Naive thymus-derived CD8-positive, alpha-beta T cell (primary cell): ENCODE measurements at regions not wholly inside any gene's neighbourhood (a gene's known extent, or its start where the extent isn't known, plus 50 kb on each side); places are given as distances from the start of the nearest gene placed in this dataset.
"Not testable (repeated sequence)": the region's sequence is repeated elsewhere in the genome, so short reads cannot be mapped to it uniquely, and the experiment has no call there.

Experiments
- ATAC-seq, 2 donors: fragments of 150-1000 bp; cut with Tn5 transposase in 1 of 2; sonication (Bioruptor Pico), chemical (Tn5 transposase) in 1 of 2; 1 replicate in 1 of 2; 2 replicates in 1 of 2; pipeline ENCODE4 v1.10.0; 2021; ENCODE audit warnings: mild to moderate bottlenecking in 2 of 2, moderate library complexity in 2 of 2
- POLR2A ChIA-PET: fragments of 350-600 bp; sonication (Branson Sonifier 250); formaldehyde crosslinking; loops from one replicate; lab custom pipeline; 2021; ENCODE audit warnings: antibody characterized with exemption; lab: Charles Lee
- DNase-seq, 10 donors: peaks; one replicate each; pipeline versions ENCODE4 v3.0.0 to v3.0.0-alpha.2; 2020 to 2022
- H3K27ac Mint-ChIP-seq, 10 donors: one replicate each; pipeline ENCODE4 v1.8.0; 2020 to 2022; ENCODE audit warnings: mild to moderate bottlenecking in 10 of 10, mixed read lengths in 10 of 10, moderate library complexity in 4 of 10, inconsistent platforms in 1 of 10
- H3K27me3 Mint-ChIP-seq, 5 donors: one replicate each; pipeline ENCODE4 v1.8.0; 2021 to 2022; ENCODE audit warnings: mixed read lengths in 5 of 5
- H3K36me3 Mint-ChIP-seq, 3 donors: one replicate each; pipeline ENCODE4 v1.8.0; 2020 to 2022; ENCODE audit warnings: mixed read lengths in 3 of 3, mild to moderate bottlenecking in 2 of 3, inconsistent platforms in 1 of 3
- H3K4me1 Mint-ChIP-seq, 4 donors: one replicate each; pipeline ENCODE4 v1.8.0; 2021 to 2022; ENCODE audit warnings: mixed read lengths in 4 of 4
- H3K4me3 Mint-ChIP-seq, 10 donors: one replicate each; pipeline ENCODE4 v1.8.0; 2020 to 2022; ENCODE audit warnings: mild to moderate bottlenecking in 10 of 10, mixed read lengths in 10 of 10, moderate library complexity in 6 of 10, inconsistent platforms in 1 of 10
- H3K9me3 Mint-ChIP-seq, 9 donors: one replicate each; pipeline ENCODE4 v1.8.0; 2020 to 2022; ENCODE audit warnings: mixed read lengths in 9 of 9, mild to moderate bottlenecking in 3 of 9, inconsistent platforms in 1 of 9, moderate library complexity in 1 of 9

GRCh38 chr7:10507032-10507431 lies 466.6 kb upstream of the PHF14 start:
- POLR2A ChIA-PET = no interaction called here
- DNase-seq (no peak), ATAC-seq (no peak)
- peaks cover 2 to 31% (median 10%) of the 10 kb centered on the region in 9 donors for H3K9me3 Mint-ChIP-seq
- no peak overlapping the region for H3K27ac Mint-ChIP-seq
- H3K4me1 Mint-ChIP-seq = no peaks in the 10 kb centered on the region
- peaks cover 0 to under 1% (median 0%) of the 10 kb centered on the region in 5 donors for H3K27me3 Mint-ChIP-seq
- no peaks in the 10 kb centered on the region for H3K36me3 Mint-ChIP-seq
- no peak overlapping the region for H3K4me3 Mint-ChIP-seq

GRCh38 chr7:10521306-10521705 lies 452.4 kb upstream of the PHF14 start:
- DNase-seq (no peak), ATAC-seq (no peak)
- POLR2A ChIA-PET = no interaction called here
- Mint-ChIP-seq H3K4me1 (no peaks in the 10 kb centered on the region), H3K27ac (no peak overlapping the region), H3K4me3 (no peak overlapping the region), H3K9me3 (peaks cover 0 to 6% (median 0%) of the 10 kb centered on the region in 9 donors), H3K36me3 (no peaks in the 10 kb centered on the region), H3K27me3 (peaks cover 0 to 2% (median 0%) of the 10 kb centered on the region in 5 donors)

GRCh38 chr7:10533429-10533828 lies 440.2 kb upstream of the PHF14 start:
- H3K4me3 Mint-ChIP-seq, H3K36me3 Mint-ChIP-seq, H3K27ac Mint-ChIP-seq, ATAC-seq, H3K27me3 Mint-ChIP-seq, H3K4me1 Mint-ChIP-seq, DNase-seq, POLR2A ChIA-PET: not testable (repeated sequence)
- peaks cover 0 to 18% (median 2%) of the 10 kb centered on the region in 9 donors for H3K9me3 Mint-ChIP-seq

GRCh38 chr7:10536561-10536960 lies 437.1 kb upstream of the PHF14 start:
- Mint-ChIP-seq H3K9me3 (no peaks in the 10 kb centered on the region), H3K27ac (no peak overlapping the region), H3K36me3 (no peaks in the 10 kb centered on the region), H3K4me1 (no peaks in the 10 kb centered on the region), H3K4me3 (no peak overlapping the region), H3K27me3 (peaks cover 0 to 5% (median 3%) of the 10 kb centered on the region in 5 donors)
- ATAC-seq (no peak), DNase-seq (no peak)
- POLR2A ChIA-PET = no interaction called here

- H3K27me3 Mint-ChIP-seq = peaks cover 0 to 5% (median 3%) of the 10 kb centered on the region in 5 donors
- no peak overlapping the region for H3K4me3 Mint-ChIP-seq
- ATAC-seq (no peak), DNase-seq (no peak)
- H3K36me3 Mint-ChIP-seq = no peaks in the 10 kb centered on the region
- POLR2A ChIA-PET = no interaction called here
- H3K4me1 Mint-ChIP-seq = no peaks in the 10 kb centered on the region
- H3K9me3 Mint-ChIP-seq = no peaks in the 10 kb centered on the region
- H3K27ac Mint-ChIP-seq = no peak overlapping the region
Measured at GRCh38 chr7:10537764-10538163, 435.9 kb upstream of the PHF14 start.

- DNase-seq = no peak
- H3K27ac Mint-ChIP-seq = no peak overlapping the region
- ATAC-seq = no peak
- H3K4me3 Mint-ChIP-seq = no peak overlapping the region
- H3K27me3 Mint-ChIP-seq = peaks cover 0 to 3% (median 0%) of the 10 kb centered on the region in 5 donors
- H3K36me3 Mint-ChIP-seq = no peaks in the 10 kb centered on the region
- peaks cover 0 to 3% (median 0%) of the 10 kb centered on the region in 9 donors for H3K9me3 Mint-ChIP-seq
- POLR2A ChIA-PET = no interaction called here
- no peaks in the 10 kb centered on the region for H3K4me1 Mint-ChIP-seq
Measured at GRCh38 chr7:10557375-10557774, 416.3 kb upstream of the PHF14 start.

GRCh38 chr7:10560497-10560896 lies 413.2 kb upstream of the PHF14 start:
- POLR2A ChIA-PET = no interaction called here
- Mint-ChIP-seq H3K36me3 (no peaks in the 10 kb centered on the region), H3K4me3 (no peak overlapping the region), H3K4me1 (no peaks in the 10 kb centered on the region), H3K27me3 (peaks cover 0 to 4% (median 0%) of the 10 kb centered on the region in 5 donors), H3K27ac (no peak overlapping the region), H3K9me3 (peaks cover 0 to 6% (median 2%) of the 10 kb centered on the region in 9 donors)
- no peak for DNase-seq
- ATAC-seq = no peak

- Mint-ChIP-seq H3K4me1 (no peaks in the 10 kb centered on the region), H3K27me3 (peaks cover 0 to 3% (median 0%) of the 10 kb centered on the region in 5 donors), H3K4me3 (no peak overlapping the region), H3K9me3 (peaks cover 0 to 15% (median 6%) of the 10 kb centered on the region in 9 donors), H3K27ac (no peak overlapping the region), H3K36me3 (no peaks in the 10 kb centered on the region)
- POLR2A ChIA-PET = no interaction called here
- ATAC-seq (no peak), DNase-seq (no peak)
Measured at GRCh38 chr7:10568891-10569290, 404.8 kb upstream of the PHF14 start.

- no peaks in the 10 kb centered on the region for H3K36me3 Mint-ChIP-seq
- no peak overlapping the region for H3K27ac Mint-ChIP-seq
- H3K27me3 Mint-ChIP-seq = peaks cover 0 to 1% (median 0%) of the 10 kb centered on the region in 5 donors
- H3K9me3 Mint-ChIP-seq = peaks cover 0 to 3% (median 0%) of the 10 kb centered on the region in 9 donors
- DNase-seq (no peak), ATAC-seq (no peak)
- no peak overlapping the region for H3K4me3 Mint-ChIP-seq
- H3K4me1 Mint-ChIP-seq = no peaks in the 10 kb centered on the region
- POLR2A ChIA-PET = no interaction called here
Measured at GRCh38 chr7:10571759-10572158, 401.9 kb upstream of the PHF14 start.

GRCh38 chr7:10577866-10578374 lies 395.8 kb upstream of the PHF14 start:
- H3K4me3 Mint-ChIP-seq = no peak overlapping the region
- H3K27me3 Mint-ChIP-seq = no peaks in the 10 kb centered on the region
- H3K9me3 Mint-ChIP-seq = no peaks in the 10 kb centered on the region
- ATAC-seq (no peak), DNase-seq (no peak)
- H3K4me1 Mint-ChIP-seq = no peaks in the 10 kb centered on the region
- H3K27ac Mint-ChIP-seq = no peak overlapping the region
- POLR2A ChIA-PET = no interaction called here
- no peaks in the 10 kb centered on the region for H3K36me3 Mint-ChIP-seq

GRCh38 chr7:10579561-10579960 lies 394.1 kb upstream of the PHF14 start:
- H3K4me3 Mint-ChIP-seq = no peak overlapping the region
- ATAC-seq = no peak
- H3K27ac Mint-ChIP-seq = no peak overlapping the region
- POLR2A ChIA-PET = no interaction called here
- no peaks in the 10 kb centered on the region for H3K9me3 Mint-ChIP-seq
- no peak for DNase-seq
- H3K36me3 Mint-ChIP-seq = no peaks in the 10 kb centered on the region
- H3K4me1 Mint-ChIP-seq = no peaks in the 10 kb centered on the region
- H3K27me3 Mint-ChIP-seq = no peaks in the 10 kb centered on the region

GRCh38 chr7:10584886-10585285 lies 388.8 kb upstream of the PHF14 start:
- no peak overlapping the region for H3K27ac Mint-ChIP-seq
- no peak for ATAC-seq
- no peaks in the 10 kb centered on the region for H3K9me3 Mint-ChIP-seq
- no peak for DNase-seq
- POLR2A ChIA-PET = no interaction called here
- no peak overlapping the region for H3K4me3 Mint-ChIP-seq
- peaks cover 0 to 3% (median 0%) of the 10 kb centered on the region in 5 donors for H3K27me3 Mint-ChIP-seq
- no peaks in the 10 kb centered on the region for H3K4me1 Mint-ChIP-seq
- H3K36me3 Mint-ChIP-seq = no peaks in the 10 kb centered on the region

GRCh38 chr7:10588084-10588483 lies 385.6 kb upstream of the PHF14 start:
- Mint-ChIP-seq H3K27me3 (peaks cover 0 to 3% (median 0%) of the 10 kb centered on the region in 5 donors), H3K4me3 (no peak overlapping the region), H3K36me3 (no peaks in the 10 kb centered on the region), H3K27ac (no peak overlapping the region), H3K9me3 (peaks cover 0 to 7% (median 0%) of the 10 kb centered on the region in 9 donors), H3K4me1 (no peaks in the 10 kb centered on the region)
- DNase-seq (no peak), ATAC-seq (no peak)
- POLR2A ChIA-PET = no interaction called here

- Mint-ChIP-seq H3K9me3 (peaks cover 0 to 7% (median 0%) of the 10 kb centered on the region in 9 donors), H3K4me3 (no peak overlapping the region), H3K36me3 (no peaks in the 10 kb centered on the region), H3K4me1 (no peaks in the 10 kb centered on the region), H3K27ac (no peak overlapping the region), H3K27me3 (peaks cover 0 to 1% (median 0%) of the 10 kb centered on the region in 5 donors)
- POLR2A ChIA-PET = no interaction called here
- DNase-seq (no peak), ATAC-seq (no peak)
Measured at GRCh38 chr7:10592604-10593003, 381.1 kb upstream of the PHF14 start.
